Calu3 (cell line): ENCODE measurements at regions not wholly inside any gene's neighbourhood (a gene's known extent, or its start where the extent isn't known, plus 50 kb on each side); places are given as distances from the start of the nearest gene placed in this dataset.

Experiments used
- BruUV-seq: library from RNA; stranded (reverse); fragments of 400-500 nt; replicated peaks from 2 replicates; lab custom pipeline; 2021; lab: Mats Ljungman, UMichigan
- CTCF ChIA-PET: fragments of 300-600 bp; sonication (Branson Sonifier 250); formaldehyde crosslinking; loops from one replicate; lab custom pipeline; 2022; ENCODE audit warnings: antibody characterized with exemption; lab: Charles Lee
- DNase-seq: peaks from one replicate; pipeline ENCODE4 v3.0.0; 2022
- H3K27ac Mint-ChIP-seq: one replicate; pipeline ENCODE4 v1.8.0; 2022; ENCODE audit warnings: mixed read lengths; ENCODE audit not compliant: unreplicated experiment
- H3K27me3 Mint-ChIP-seq: one replicate; pipeline ENCODE4 v1.8.0; 2022; ENCODE audit warnings: mixed read lengths; ENCODE audit not compliant: unreplicated experiment
- H3K36me3 Mint-ChIP-seq: one replicate; pipeline ENCODE4 v1.8.0; 2022; ENCODE audit warnings: mild to moderate bottlenecking, moderate library complexity, mixed read lengths; ENCODE audit not compliant: insufficient read depth, unreplicated experiment
- H3K4me1 Mint-ChIP-seq: one replicate; pipeline ENCODE4 v1.8.0; 2022; ENCODE audit warnings: mild to moderate bottlenecking, low read depth, mixed read lengths; ENCODE audit not compliant: unreplicated experiment
- H3K4me3 Mint-ChIP-seq: one replicate; pipeline ENCODE4 v1.8.0; 2022; ENCODE audit warnings: mild to moderate bottlenecking, low read depth, moderate library complexity, mixed read lengths; ENCODE audit not compliant: unreplicated experiment
- H3K9me3 Mint-ChIP-seq: one replicate; pipeline ENCODE4 v1.8.0; 2022; ENCODE audit warnings: low read depth, mixed read lengths; ENCODE audit not compliant: unreplicated experiment
- CTCF ChIP-seq: fragments of 200-600 bp; IDR thresholded peaks from one replicate; pipeline ENCODE4 v1.8.0; 2022; ENCODE audit warnings: antibody characterized with exemption; ENCODE audit not compliant: unreplicated experiment
- intact Hi-C: fragments of 100-400 bp; cut with micrococcal nuclease; formaldehyde crosslinking; loops from one replicate; pipeline ENCODE4 v1.10.0; 2022; ENCODE audit not compliant: unreplicated experiment

DNA sequence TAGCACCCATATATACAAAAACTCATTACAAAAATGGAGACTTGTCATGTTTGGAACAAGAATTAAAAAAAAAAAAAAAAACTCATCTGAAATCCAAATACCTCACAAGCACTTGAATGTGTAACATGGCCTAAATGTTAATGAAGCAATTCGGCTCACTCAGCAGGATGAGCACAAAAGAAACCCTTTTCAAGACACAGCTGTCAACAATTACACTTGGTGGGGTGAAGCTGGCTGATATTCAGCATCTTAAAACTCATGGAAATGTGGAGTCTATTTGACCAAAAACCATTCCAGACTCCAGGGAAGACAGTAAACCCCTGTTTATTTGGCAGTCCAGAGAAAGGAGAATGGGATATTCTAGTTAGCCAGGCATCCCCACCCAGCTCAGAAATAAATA, 205.4 kb upstream of the TSC22D2 start:
- no TSS peak for BruUV-seq
- CTCF ChIA-PET: interaction anchor here (0.6 to 0.7 kb wide), 2 partner anchors 112 to 451 kb away, joined by 4 read pairs; no protein-coding TSS in a partner anchor

DNA sequence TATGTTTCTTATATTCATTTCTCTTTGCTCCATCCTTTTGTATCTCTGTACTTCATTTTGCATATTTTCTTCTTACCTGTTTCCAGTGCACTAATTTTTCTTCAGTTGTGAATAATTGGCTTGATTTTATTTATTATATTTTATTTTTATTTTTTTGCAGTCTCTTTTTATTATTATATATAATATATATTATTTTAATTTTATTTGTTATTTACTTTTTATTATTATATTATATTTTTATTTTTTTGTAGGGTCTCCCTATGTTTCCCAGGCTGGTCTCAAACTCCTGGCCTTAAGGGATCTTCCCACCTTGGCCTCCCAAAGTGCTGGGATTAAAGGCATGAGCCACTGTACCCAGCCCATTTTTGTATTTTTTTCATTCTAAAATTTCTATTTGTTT, 213.1 kb upstream of the TSC22D2 start:
- CTCF ChIA-PET: no interaction called here
- Mint-ChIP-seq H3K4me3 (no peak overlapping the region), H3K4me1 (no peaks in the 10 kb centered on the region), H3K27ac (no peak overlapping the region), H3K9me3 (peaks cover 2% of the 10 kb centered on the region), H3K36me3 (no peaks in the 10 kb centered on the region), H3K27me3 (peaks cover 17% of the 10 kb centered on the region)
- BruUV-seq: no TSS peak
- DNase-seq: no peak
- no peak for TF ChIP-seq CTCF
- intact Hi-C loops: no loop called here

More for the DNA sequence above, 205.4 kb upstream of the TSC22D2 start:
- Mint-ChIP-seq H3K4me1 (no peaks in the 10 kb centered on the region), H3K27ac (no peak overlapping the region), H3K27me3 (peaks cover 83% of the 10 kb centered on the region), H3K36me3 (no peaks in the 10 kb centered on the region), H3K4me3 (no peak overlapping the region), H3K9me3 (peaks cover 2% of the 10 kb centered on the region)
- DNase-seq: no peak
- intact Hi-C loops: no loop called here
- TF ChIP-seq CTCF: no peak

DNA sequence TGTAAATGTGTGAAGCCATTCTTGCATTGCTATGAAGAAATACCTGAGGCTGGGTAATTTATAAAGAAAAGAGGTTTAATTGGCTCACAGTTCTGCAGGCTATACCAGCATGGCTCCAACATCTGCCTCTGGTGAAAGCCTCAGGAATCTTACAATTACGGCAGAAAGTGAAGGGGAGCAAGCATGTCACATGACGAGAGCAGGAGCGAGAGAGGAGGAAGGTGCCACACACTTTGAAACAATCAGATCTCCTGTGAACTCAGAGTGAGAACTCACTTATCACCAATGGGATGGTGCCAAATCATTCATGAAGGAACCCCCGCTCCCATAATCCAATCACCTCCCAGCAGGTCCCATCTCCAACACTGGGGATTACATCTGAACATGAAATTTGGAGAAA, 213.6 kb upstream of the TSC22D2 start:
- Mint-ChIP-seq H3K36me3 (no peaks in the 10 kb centered on the region), H3K27ac (no peak overlapping the region), H3K4me1 (no peaks in the 10 kb centered on the region), H3K9me3 (peaks cover 2% of the 10 kb centered on the region), H3K27me3 (peaks cover 17% of the 10 kb centered on the region), H3K4me3 (no peak overlapping the region)
- CTCF ChIA-PET: no interaction called here
- no peak for DNase-seq
- BruUV-seq: no TSS peak
- no peak for TF ChIP-seq CTCF
- intact Hi-C loops: no loop called here

GRCh38 chr3:150184426-150185071, 213.9 kb upstream of the PFN2 start:
- no peak overlapping the region for H3K4me3 Mint-ChIP-seq
- intact Hi-C loops: loop anchor here (1.0 to 10.0 kb wide), 4 partner anchors 37 to 420 kb away; no protein-coding TSS in a partner anchor
- CTCF ChIA-PET: interaction anchor here (0.6 to 1.4 kb wide), 20 partner anchors 8 to 419 kb away, joined by 3 to 41 read pairs (median 3); partner anchors contain the start of gene PFN2
- BruUV-seq: no TSS peak
- H3K9me3 Mint-ChIP-seq: peaks cover 4% of the 10 kb centered on the region
- no peaks in the 10 kb centered on the region for H3K27me3 Mint-ChIP-seq
- peaks cover 12% of the 10 kb centered on the region for H3K4me1 Mint-ChIP-seq
- no peak overlapping the region for H3K27ac Mint-ChIP-seq
- TF ChIP-seq CTCF: no peak
- no peak for DNase-seq
- H3K36me3 Mint-ChIP-seq: no peaks in the 10 kb centered on the region
